NCI-H526 (cell line): ENCODE measurements at regions not wholly inside any gene's neighbourhood (a gene's known extent, or its start where the extent isn't known, plus 50 kb on each side); places are given as distances from the start of the nearest gene placed in this dataset.
"Not testable (repeated sequence)": the region's sequence is repeated elsewhere in the genome, so short reads cannot be mapped to it uniquely, and the experiment has no call there.

Experiments used
- DNase-seq, 2 experiments: peaks; one replicate each; lab custom pipeline; 2025; lab: John Stamatoyannopoulos, UW

- not testable (repeated sequence) for DNase-seq
These were observed 106.4 kb downstream of the SHOX start for GRCh38 chrX:737021-737420.

- no peak for DNase-seq
These were observed 103.8 kb downstream of the SHOX start for GRCh38 chrX:734362-734761.

- DNase-seq = no peak
These were observed 103.4 kb downstream of the SHOX start for GRCh38 chrX:733961-734360.

- DNase-seq = no peak
These were observed 99.2 kb downstream of the SHOX start for GRCh38 chrX:729583-730409.

- DNase-seq = not testable (repeated sequence)
These were observed 98.5 kb downstream of the SHOX start for GRCh38 chrX:729101-729500.

- DNase-seq = not testable (repeated sequence)
These were observed 98.0 kb downstream of the SHOX start for GRCh38 chrX:728639-729038.

GRCh38 chrX:727738-728621 lies 97.4 kb downstream of the SHOX start:
- no peak for DNase-seq

- no peak for DNase-seq
These were observed 95.4 kb downstream of the SHOX start for GRCh38 chrX:725971-726370.

- no peak for DNase-seq
These were observed 93.7 kb downstream of the SHOX start for GRCh38 chrX:724256-724655.

- no peak for DNase-seq
These were observed 93.2 kb downstream of the SHOX start for GRCh38 chrX:723781-724180.

GRCh38 chrX:721354-721753 lies 90.8 kb downstream of the SHOX start:
- no peak for DNase-seq

- DNase-seq = no peak
These were observed 90.2 kb downstream of the SHOX start for GRCh38 chrX:720825-721224.

GRCh38 chrX:720250-720649 lies 89.7 kb downstream of the SHOX start:
- no peak for DNase-seq

- DNase-seq = no peak
These were observed 85.5 kb downstream of the SHOX start for GRCh38 chrX:716136-716535.

- DNase-seq = no peak
These were observed 83.5 kb downstream of the SHOX start for GRCh38 chrX:714131-714530.
